Spleen (tissue), 7 donors: ENCODE measurements at regions not wholly inside any gene's neighbourhood (a gene's known extent, or its start where the extent isn't known, plus 50 kb on each side); places are given as distances from the start of the nearest gene placed in this dataset.

Experiments
- POLR2A ChIP-seq, 3 donors: fragments of 450-650 bp; IDR thresholded peaks; one replicate each; pipeline ENCODE4 v1.5.1; 2017; ENCODE audit warnings: antibody characterized with exemption in 3 of 3, mild to moderate bottlenecking in 1 of 3
- TF ChIP-seq, protein P1 (sequence below), 11 experiments: fragments of 200-600 bp in 7 of 11; fragments of 450-650 bp in 4 of 11; sonication (generic) in 4 of 11; IDR thresholded peaks in 8 of 11; conservative IDR thresholded peaks in 3 of 11; 1 replicate in 7 of 11; 2 replicates in 4 of 11; pipeline versions ENCODE4 v1.4.0 to v1.8.0; 2016 to 2021; ENCODE audit warnings: antibody characterized with exemption in 11 of 11, inconsistent platforms in 4 of 11, mild to moderate bottlenecking in 1 of 11
- donor health status: DM: no; HTN: no; CAD: no; lungs with moderate emphysema.
- donor health status: DM: no; HTN: no; CAD: no.
- donor health status: DM: no; HTN: no; CAD: no.

DNA sequence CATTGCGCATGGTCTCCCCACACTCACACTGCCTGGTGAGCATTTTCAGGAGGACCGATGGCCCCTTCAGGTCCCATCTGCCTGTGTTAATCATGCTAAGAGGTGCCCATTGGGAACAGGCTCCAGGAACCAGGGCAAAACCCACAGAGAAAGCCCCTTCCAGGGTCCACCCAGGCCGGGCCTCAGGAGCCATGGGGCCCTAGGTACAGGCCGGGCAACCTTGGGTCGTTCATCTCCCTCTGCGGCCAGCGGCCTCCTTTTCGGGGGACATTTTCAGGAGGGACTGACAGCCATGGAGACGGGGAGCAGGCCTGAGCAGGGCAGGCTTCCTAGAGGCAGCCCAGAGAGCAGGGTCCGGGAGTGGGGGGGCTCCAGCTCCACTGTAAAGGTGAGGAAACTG is 68.0 kb upstream of the TAMM41 start:
- no peak for TF ChIP-seq POLR2A (IDR thresholded peaks at IDR 0.05)
- TF ChIP-seq, protein P1, sequence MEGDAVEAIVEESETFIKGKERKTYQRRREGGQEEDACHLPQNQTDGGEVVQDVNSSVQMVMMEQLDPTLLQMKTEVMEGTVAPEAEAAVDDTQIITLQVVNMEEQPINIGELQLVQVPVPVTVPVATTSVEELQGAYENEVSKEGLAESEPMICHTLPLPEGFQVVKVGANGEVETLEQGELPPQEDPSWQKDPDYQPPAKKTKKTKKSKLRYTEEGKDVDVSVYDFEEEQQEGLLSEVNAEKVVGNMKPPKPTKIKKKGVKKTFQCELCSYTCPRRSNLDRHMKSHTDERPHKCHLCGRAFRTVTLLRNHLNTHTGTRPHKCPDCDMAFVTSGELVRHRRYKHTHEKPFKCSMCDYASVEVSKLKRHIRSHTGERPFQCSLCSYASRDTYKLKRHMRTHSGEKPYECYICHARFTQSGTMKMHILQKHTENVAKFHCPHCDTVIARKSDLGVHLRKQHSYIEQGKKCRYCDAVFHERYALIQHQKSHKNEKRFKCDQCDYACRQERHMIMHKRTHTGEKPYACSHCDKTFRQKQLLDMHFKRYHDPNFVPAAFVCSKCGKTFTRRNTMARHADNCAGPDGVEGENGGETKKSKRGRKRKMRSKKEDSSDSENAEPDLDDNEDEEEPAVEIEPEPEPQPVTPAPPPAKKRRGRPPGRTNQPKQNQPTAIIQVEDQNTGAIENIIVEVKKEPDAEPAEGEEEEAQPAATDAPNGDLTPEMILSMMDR (IDR thresholded peaks at IDR 0.05 in 8 of 11, conservative IDR thresholded peaks at IDR 0.05 in 3 of 11), result no peak
